ENCODE measurements at regions not wholly inside any gene's neighbourhood (a gene's known extent, or its start where the extent isn't known, plus 50 kb on each side); places are given as distances from the start of the nearest gene placed in this dataset.

- Mint-ChIP-seq H3K36me3 (ENCODE audit: insufficient read depth in 1 of 3, low read depth in 3 of 3) (peaks cover 0 to 6% (median 2%) of the 10 kb centered on the region in 3 experiments; a peak in 6 of 7 replicates), H3K9me3 (peaks cover 5 to 6% of the 10 kb centered on the region in 2 experiments; a peak in 3 of 5 replicates), H3K27me3 (ENCODE audit: low read depth) (no peaks in the 10 kb centered on the region), H3K27ac (no peak overlapping the region), H3K4me3 (no peak overlapping the region), H3K4me1 (no peaks in the 10 kb centered on the region)
- Histone ChIP-seq H3K56ac (ENCODE audit: insufficient read length, low read depth, low read length) (no peak overlapping the region), H2BK20ac (ENCODE audit: low read depth, low read length, poor library complexity, severe bottlenecking) (no peak overlapping the region), H2BK120ac (ENCODE audit: low read depth, low read length, poor library complexity, severe bottlenecking) (no peak overlapping the region), H3K4ac (ENCODE audit: low read depth, low read length) (no peak overlapping the region), H4K8ac (replicated peaks; ENCODE audit: insufficient read length, low read depth, low read length) (no peak overlapping the region), H4K5ac (ENCODE audit: insufficient read length, low read depth, low read length) (no peak overlapping the region), H4K91ac (ENCODE audit: insufficient read length, low read depth, low read length) (no peak overlapping the region), H4K20me1 (ENCODE audit: control insufficient read depth, insufficient read depth, insufficient read length) (no peaks in the 10 kb centered on the region), H3K23me2 (ENCODE audit: insufficient read length, low read depth, low read length, poor library complexity, severe bottlenecking) (no peaks in the 10 kb centered on the region), H2BK12ac (ENCODE audit: insufficient read length, low read depth, low read length) (no peak overlapping the region), H3K4me1 (ENCODE audit: insufficient read depth, low read length) (no peaks in the 10 kb centered on the region), H3K27ac (ENCODE audit: insufficient read length, low read depth, low read length) (no peak overlapping the region), H3T11ph (ENCODE audit: low read length) (no peak overlapping the region), H3K23ac (ENCODE audit: insufficient read length, low read depth, low read length) (no peak overlapping the region), H3K79me1 (ENCODE audit: insufficient read depth, low read depth, low read length, poor library complexity, severe bottlenecking) (no peaks in the 10 kb centered on the region), H3K9me3 (ENCODE audit: control insufficient read depth, low read depth, low read length) (no peaks in the 10 kb centered on the region), H3K27me3 (ENCODE audit: insufficient read depth, low read length) (no peaks in the 10 kb centered on the region), H2AK5ac (ENCODE audit: insufficient read length, low read length) (no peak overlapping the region), H2BK5ac (ENCODE audit: insufficient read length, low read length) (no peak overlapping the region), H3K9ac (ENCODE audit: extremely low read depth, insufficient read length, low read length) (no peak overlapping the region), H3K18ac (ENCODE audit: insufficient read length, low read depth, low read length) (no peak overlapping the region), H3K4me2 (ENCODE audit: insufficient read depth, insufficient read length, low read length) (no peak overlapping the region), H2BK15ac (ENCODE audit: low read depth, low read length) (no peak overlapping the region), H2AFZ (ENCODE audit: low read length) (no peak overlapping the region), H3K79me2 (ENCODE audit: insufficient read depth, low read length) (no peaks in the 10 kb centered on the region), H3K14ac (ENCODE audit: insufficient read depth, low read length) (no peak overlapping the region)
- WGBS (ENCODE audit: extremely low coverage, insufficient read length, low lambda C conversion rate), result no CpG with 5 or more reads among the region's 1 CpG
- TF ChIP-seq CTCF (conservative IDR thresholded peaks at IDR 0.05), result no peak
- DNase-seq, result no peak
These were observed 256.9 kb upstream of the ST8SIA4 start for GRCh38 chr5:101160002-101160401.

Data from H9 (cell line).